ENCODE measurements at regions not wholly inside any gene's neighbourhood (a gene's known extent, or its start where the extent isn't known, plus 50 kb on each side); places are given as distances from the start of the nearest gene placed in this dataset.

DNA sequence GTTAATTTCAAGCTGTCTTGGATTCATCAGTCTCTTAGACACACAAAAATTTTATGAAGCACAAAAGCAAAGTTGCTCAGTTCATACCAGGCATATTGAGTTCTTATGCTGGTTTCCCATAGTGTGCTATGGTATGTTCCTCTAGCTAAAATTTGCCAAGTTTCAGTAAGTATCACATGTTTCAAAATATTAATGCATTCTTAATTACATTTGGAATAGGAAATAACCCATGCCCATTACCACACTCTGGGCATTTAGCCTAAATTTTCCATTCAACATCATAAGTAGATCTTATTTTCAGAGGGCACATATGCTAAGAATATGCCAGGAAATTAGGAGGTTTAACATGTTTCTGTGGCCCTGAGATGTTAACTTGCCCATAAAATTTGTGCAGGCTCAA lies 289.9 kb downstream of the SHOX2 start:
- H3K4me3 ChIP-seq (ENCODE audit: low read length) = no peak overlapping the region
- TF ChIP-seq, protein P1, sequence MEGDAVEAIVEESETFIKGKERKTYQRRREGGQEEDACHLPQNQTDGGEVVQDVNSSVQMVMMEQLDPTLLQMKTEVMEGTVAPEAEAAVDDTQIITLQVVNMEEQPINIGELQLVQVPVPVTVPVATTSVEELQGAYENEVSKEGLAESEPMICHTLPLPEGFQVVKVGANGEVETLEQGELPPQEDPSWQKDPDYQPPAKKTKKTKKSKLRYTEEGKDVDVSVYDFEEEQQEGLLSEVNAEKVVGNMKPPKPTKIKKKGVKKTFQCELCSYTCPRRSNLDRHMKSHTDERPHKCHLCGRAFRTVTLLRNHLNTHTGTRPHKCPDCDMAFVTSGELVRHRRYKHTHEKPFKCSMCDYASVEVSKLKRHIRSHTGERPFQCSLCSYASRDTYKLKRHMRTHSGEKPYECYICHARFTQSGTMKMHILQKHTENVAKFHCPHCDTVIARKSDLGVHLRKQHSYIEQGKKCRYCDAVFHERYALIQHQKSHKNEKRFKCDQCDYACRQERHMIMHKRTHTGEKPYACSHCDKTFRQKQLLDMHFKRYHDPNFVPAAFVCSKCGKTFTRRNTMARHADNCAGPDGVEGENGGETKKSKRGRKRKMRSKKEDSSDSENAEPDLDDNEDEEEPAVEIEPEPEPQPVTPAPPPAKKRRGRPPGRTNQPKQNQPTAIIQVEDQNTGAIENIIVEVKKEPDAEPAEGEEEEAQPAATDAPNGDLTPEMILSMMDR (conservative IDR thresholded peaks at IDR 0.05; ENCODE audit: low read depth, low read length) = no peak
- DNase-seq (ENCODE audit: low read depth) = no peak

DNA sequence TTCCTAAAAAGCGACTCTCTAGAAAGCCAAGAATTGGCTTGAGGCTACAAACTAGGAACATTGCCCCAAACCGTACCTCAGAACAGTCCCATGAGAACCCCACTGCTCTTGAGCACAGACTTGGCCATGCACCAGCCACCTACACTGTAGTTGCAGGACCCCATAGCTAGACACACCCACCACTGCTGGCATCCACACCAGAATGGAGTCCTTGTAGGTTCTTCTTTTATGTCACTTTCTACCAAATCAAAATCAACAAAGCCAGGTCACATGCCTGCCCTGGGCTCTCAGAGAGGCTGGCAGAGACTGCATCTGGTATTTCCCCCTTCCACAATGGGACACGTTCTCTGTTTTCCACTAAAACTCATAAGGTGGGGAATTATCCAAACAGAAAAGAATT lies 290.5 kb downstream of the SHOX2 start:
- TF ChIP-seq, protein P1 (conservative IDR thresholded peaks at IDR 0.05; ENCODE audit: low read depth, low read length) = no peak
- no peak overlapping the region for H3K4me3 ChIP-seq (ENCODE audit: low read length)
- no peak for DNase-seq (ENCODE audit: low read depth)

GRCh38 chr3:157810924-157811718 lies 295.1 kb downstream of the SHOX2 start:
- H3K4me3 ChIP-seq (ENCODE audit: low read length) = no peak overlapping the region
- TF ChIP-seq, protein P1 (conservative IDR thresholded peaks at IDR 0.05; ENCODE audit: low read depth, low read length) = no peak
- no peak for DNase-seq (ENCODE audit: low read depth)

- no peak overlapping the region for H3K4me3 ChIP-seq (ENCODE audit: low read length)
- DNase-seq (ENCODE audit: low read depth) = no peak
- TF ChIP-seq, protein P1 (conservative IDR thresholded peaks at IDR 0.05; ENCODE audit: low read depth, low read length) = no peak
Measured at GRCh38 chr3:157807280-157807679, 298.9 kb downstream of the SHOX2 start.

GRCh38 chr3:157805538-157805937 lies 300.7 kb downstream of the SHOX2 start:
- H3K4me3 ChIP-seq (ENCODE audit: low read length) = no peak overlapping the region
- TF ChIP-seq, protein P1 (conservative IDR thresholded peaks at IDR 0.05; ENCODE audit: low read depth, low read length) = no peak
- DNase-seq (ENCODE audit: low read depth) = no peak

DNA sequence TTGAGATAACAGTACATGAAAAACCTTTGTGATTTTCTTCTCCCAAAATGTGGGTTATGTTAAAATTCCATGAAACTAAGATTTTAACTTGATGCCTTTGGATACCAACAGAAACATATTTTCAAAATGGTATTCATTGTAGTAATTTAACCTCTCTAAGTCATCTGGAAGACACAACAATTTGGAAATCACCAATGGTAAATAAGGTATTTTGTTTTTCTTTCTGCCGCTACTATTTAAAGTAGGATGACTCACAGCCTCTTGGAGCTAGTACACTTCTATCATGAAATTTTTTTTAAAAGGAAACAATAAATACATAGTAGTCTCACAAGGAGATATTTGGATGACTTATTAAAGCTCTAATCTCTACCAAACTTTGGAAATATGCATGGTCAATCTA lies 291.6 kb upstream of the VEPH1 start:
- H3K4me3 ChIP-seq (ENCODE audit: low read length) = no peak overlapping the region
- DNase-seq (ENCODE audit: low read depth) = no peak
- TF ChIP-seq, protein P1 (conservative IDR thresholded peaks at IDR 0.05; ENCODE audit: low read depth, low read length) = no peak

DNA sequence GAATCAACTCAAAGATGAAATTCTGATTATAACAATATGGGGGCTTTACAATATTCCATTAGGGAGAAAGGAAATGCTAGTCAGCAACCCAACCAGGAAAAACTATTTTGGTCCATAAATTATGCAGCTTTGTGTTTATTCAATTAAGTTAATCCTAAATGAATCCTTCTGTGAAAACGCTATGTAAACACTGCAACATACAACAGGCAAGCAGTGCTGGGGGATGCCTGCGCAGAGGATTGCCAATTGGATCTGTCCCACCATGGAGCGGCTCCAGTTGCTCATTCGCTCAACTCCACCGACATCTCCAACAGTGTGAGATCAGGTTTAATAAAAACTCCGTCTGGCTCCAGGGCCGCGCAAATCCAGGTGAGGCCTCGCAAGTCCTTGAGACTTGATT lies 290.5 kb upstream of the VEPH1 start:
- no peak for DNase-seq (ENCODE audit: low read depth)
- TF ChIP-seq, protein P1 (conservative IDR thresholded peaks at IDR 0.05; ENCODE audit: low read depth, low read length) = no peak
- no peak overlapping the region for H3K4me3 ChIP-seq (ENCODE audit: low read length)

Measured in retinal pigment epithelial cell (primary cell).